22Rv1 (cell line): ENCODE measurements at regions not wholly inside any gene's neighbourhood (a gene's known extent, or its start where the extent isn't known, plus 50 kb on each side); places are given as distances from the start of the nearest gene placed in this dataset.

Experiments used
- ZFX ChIP-seq: fragments of 450-650 bp; IDR thresholded peaks from 2 replicates; pipeline ENCODE4 v1.6.1; 2017; ENCODE audit warnings: antibody characterized with exemption, borderline replicate concordance
- TF ChIP-seq, protein P1 (sequence below): fragments of 450-650 bp; IDR thresholded peaks from 2 replicates; pipeline ENCODE4 v1.5.1; 2017; ENCODE audit warnings: mild to moderate bottlenecking

DNA sequence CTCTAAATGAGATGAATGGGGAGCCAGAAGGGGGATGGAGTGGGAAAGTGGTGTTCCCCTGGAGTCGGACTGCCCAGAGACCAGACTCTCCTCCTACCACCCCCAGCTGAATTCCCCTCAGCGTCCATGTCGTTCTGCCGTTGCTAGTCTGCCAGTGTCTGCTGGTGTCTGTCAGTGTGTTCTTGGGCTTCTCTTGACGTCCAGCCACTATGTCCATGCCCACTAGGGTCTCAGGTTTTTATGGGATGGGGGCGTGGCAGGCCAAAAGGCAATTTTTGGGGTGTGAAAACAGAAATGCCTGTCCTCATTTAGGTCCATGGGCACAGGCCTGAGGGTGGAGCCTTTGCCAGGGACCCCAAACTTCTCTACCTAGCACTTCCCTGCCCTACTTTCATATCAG lies 589.6 kb downstream of the IGSF11 start:
- TF ChIP-seq, protein P1, sequence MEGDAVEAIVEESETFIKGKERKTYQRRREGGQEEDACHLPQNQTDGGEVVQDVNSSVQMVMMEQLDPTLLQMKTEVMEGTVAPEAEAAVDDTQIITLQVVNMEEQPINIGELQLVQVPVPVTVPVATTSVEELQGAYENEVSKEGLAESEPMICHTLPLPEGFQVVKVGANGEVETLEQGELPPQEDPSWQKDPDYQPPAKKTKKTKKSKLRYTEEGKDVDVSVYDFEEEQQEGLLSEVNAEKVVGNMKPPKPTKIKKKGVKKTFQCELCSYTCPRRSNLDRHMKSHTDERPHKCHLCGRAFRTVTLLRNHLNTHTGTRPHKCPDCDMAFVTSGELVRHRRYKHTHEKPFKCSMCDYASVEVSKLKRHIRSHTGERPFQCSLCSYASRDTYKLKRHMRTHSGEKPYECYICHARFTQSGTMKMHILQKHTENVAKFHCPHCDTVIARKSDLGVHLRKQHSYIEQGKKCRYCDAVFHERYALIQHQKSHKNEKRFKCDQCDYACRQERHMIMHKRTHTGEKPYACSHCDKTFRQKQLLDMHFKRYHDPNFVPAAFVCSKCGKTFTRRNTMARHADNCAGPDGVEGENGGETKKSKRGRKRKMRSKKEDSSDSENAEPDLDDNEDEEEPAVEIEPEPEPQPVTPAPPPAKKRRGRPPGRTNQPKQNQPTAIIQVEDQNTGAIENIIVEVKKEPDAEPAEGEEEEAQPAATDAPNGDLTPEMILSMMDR, result no peak
- TF ChIP-seq ZFX, result no peak
